Fibroblast of lung (primary cell): ENCODE measurements at regions not wholly inside any gene's neighbourhood (a gene's known extent, or its start where the extent isn't known, plus 50 kb on each side); places are given as distances from the start of the nearest gene placed in this dataset.
A peak's percentile ranks its signal among the peaks of the same experiment; 100 is the strongest.

ENCODE experiments used
- DNase-seq, 2 donors: peaks; one replicate each; pipeline versions ENCODE4 v3.0.0 to v3.0.0-alpha.2; 2010; ENCODE audit warnings: low read depth in 2 of 2
- H2AFZ ChIP-seq: 2 replicates; pipeline ENCODE4 v1.5.1; 2012; ENCODE audit warnings: low read length, control low read depth, inconsistent platforms
- H3K27ac ChIP-seq: 2 replicates; pipeline ENCODE4 v1.5.1; 2011; ENCODE audit warnings: low read length, control low read depth; ENCODE audit not compliant: insufficient read depth
- H3K27me3 ChIP-seq: 2 replicates; pipeline ENCODE4 v1.5.1; 2011; ENCODE audit warnings: mild to moderate bottlenecking, low read length; ENCODE audit not compliant: control insufficient read depth, insufficient read depth
- H3K36me3 ChIP-seq: 2 replicates; pipeline ENCODE4 v1.5.1; 2011; ENCODE audit warnings: low read length; ENCODE audit not compliant: control insufficient read depth, insufficient read depth
- H3K4me1 ChIP-seq: 2 replicates; pipeline ENCODE4 v1.5.1; 2011; ENCODE audit warnings: low read length; ENCODE audit not compliant: control insufficient read depth, insufficient read depth; ENCODE audit errors: extremely low read depth
- H3K4me2 ChIP-seq: 2 replicates; pipeline ENCODE4 v1.5.1; 2011; ENCODE audit warnings: low read length, control low read depth; ENCODE audit not compliant: insufficient read depth; ENCODE audit errors: extremely low read depth
- H3K4me3 ChIP-seq, 4 experiments: fragments of 200-600 bp in 1 of 4; sonication (generic) in 1 of 4; replicated peaks in 1 of 4; 2 replicates each; pipeline ENCODE4 v1.5.1; 2011 to 2016; ENCODE audit warnings: low read length in 4 of 4, low read depth in 3 of 4, mild to moderate bottlenecking in 3 of 4, control low read depth in 2 of 4, inconsistent platforms in 1 of 4, mixed read lengths in 1 of 4; ENCODE audit not compliant: insufficient read depth in 1 of 4; ENCODE audit errors: control extremely low read depth in 1 of 4
- H3K79me2 ChIP-seq: 2 replicates; pipeline ENCODE4 v1.5.1; 2012; ENCODE audit warnings: mild to moderate bottlenecking, low read length, inconsistent platforms; ENCODE audit not compliant: control insufficient read depth, insufficient read depth
- H3K9ac ChIP-seq: 2 replicates; pipeline ENCODE4 v1.5.1; 2011; ENCODE audit warnings: mild to moderate bottlenecking, low read length, control low read depth; ENCODE audit not compliant: insufficient read depth
- H3K9me3 ChIP-seq: 2 replicates; pipeline ENCODE4 v1.5.1; 2012; ENCODE audit warnings: low read depth, low read length; ENCODE audit not compliant: control insufficient read depth, insufficient read depth
- H4K20me1 ChIP-seq: 2 replicates; pipeline ENCODE4 v1.5.1; 2011; ENCODE audit warnings: low read length; ENCODE audit not compliant: control insufficient read depth, insufficient read depth; ENCODE audit errors: extremely low read depth
- CTCF ChIP-seq, 2 donors: IDR thresholded peaks in 1 of 2; conservative IDR thresholded peaks in 1 of 2; 1 replicate in 1 of 2; 2 replicates in 1 of 2; pipeline ENCODE4 v1.5.1; 2011 to 2012; ENCODE audit warnings: low read length in 2 of 2, control low read depth in 1 of 2, inconsistent platforms in 1 of 2, low read depth in 1 of 2, mild to moderate bottlenecking in 1 of 2
- EZH2 ChIP-seq: IDR thresholded peaks from 2 replicates; pipeline ENCODE4 v1.5.1; 2012; ENCODE audit warnings: low read length, control low read depth, mild to moderate bottlenecking; ENCODE audit errors: missing control alignments

GRCh38 chr10:31582365-31583052 lies 263.5 kb downstream of the ZEB1 start:
- TF ChIP-seq CTCF (conservative IDR thresholded peaks at IDR 0.05 in 1 of 2, IDR thresholded peaks at IDR 0.05 in 1 of 2; ENCODE audit: low read depth in 1 of 2, low read length in 2 of 2) (no peak), EZH2 (no peak)
- Histone ChIP-seq H3K36me3 (no peaks in the 10 kb centered on the region), H3K9ac (no peak overlapping the region), H3K27ac (no peak overlapping the region), H2AFZ (peak overlapping the region; percentile 5), H3K4me3 (no peak overlapping the region), H3K27me3 (no peaks in the 10 kb centered on the region), H3K79me2 (no peaks in the 10 kb centered on the region), H3K9me3 (no peaks in the 10 kb centered on the region), H4K20me1 (no peaks in the 10 kb centered on the region), H3K4me2 (peak overlapping the region; percentile 1), H3K4me1 (peaks cover 7% of the 10 kb centered on the region)
- DNase-seq, result peak; percentile 31 to 64

- H3K4me1 ChIP-seq, result peaks cover 7% of the 10 kb centered on the region
- H3K4me3 ChIP-seq, result no peak overlapping the region
- H3K9me3 ChIP-seq, result no peaks in the 10 kb centered on the region
- no peaks in the 10 kb centered on the region for H3K36me3 ChIP-seq
- H3K9ac ChIP-seq, result no peak overlapping the region
- H3K27me3 ChIP-seq, result peaks cover 2% of the 10 kb centered on the region
- H2AFZ ChIP-seq, result no peak overlapping the region
- H3K4me2 ChIP-seq, result peak overlapping the region; percentile 1
- no peak for TF ChIP-seq CTCF (conservative IDR thresholded peaks at IDR 0.05 in 1 of 2, IDR thresholded peaks at IDR 0.05 in 1 of 2; ENCODE audit: low read depth in 1 of 2, low read length in 2 of 2)
- TF ChIP-seq EZH2, result no peak
- H3K79me2 ChIP-seq, result no peaks in the 10 kb centered on the region
- H3K27ac ChIP-seq, result no peak overlapping the region
- no peaks in the 10 kb centered on the region for H4K20me1 ChIP-seq
- no peak for DNase-seq
Measured at GRCh38 chr10:31581741-31582323, 262.8 kb downstream of the ZEB1 start.

- Histone ChIP-seq H3K9me3 (no peaks in the 10 kb centered on the region), H3K79me2 (no peaks in the 10 kb centered on the region), H3K4me2 (no peak overlapping the region), H4K20me1 (no peaks in the 10 kb centered on the region), H3K4me1 (peaks cover 7% of the 10 kb centered on the region), H3K27ac (no peak overlapping the region), H3K27me3 (peaks cover 2% of the 10 kb centered on the region), H3K4me3 (no peak overlapping the region), H3K36me3 (no peaks in the 10 kb centered on the region), H3K9ac (no peak overlapping the region), H2AFZ (no peak overlapping the region)
- no peak for DNase-seq
- TF ChIP-seq CTCF (conservative IDR thresholded peaks at IDR 0.05 in 1 of 2, IDR thresholded peaks at IDR 0.05 in 1 of 2; ENCODE audit: low read depth in 1 of 2, low read length in 2 of 2) (no peak), EZH2 (no peak)
Measured at GRCh38 chr10:31580646-31581045, 261.6 kb downstream of the ZEB1 start.
